ENCODE measurements at regions not wholly inside any gene's neighbourhood (a gene's known extent, or its start where the extent isn't known, plus 50 kb on each side); places are given as distances from the start of the nearest gene placed in this dataset.

DNA sequence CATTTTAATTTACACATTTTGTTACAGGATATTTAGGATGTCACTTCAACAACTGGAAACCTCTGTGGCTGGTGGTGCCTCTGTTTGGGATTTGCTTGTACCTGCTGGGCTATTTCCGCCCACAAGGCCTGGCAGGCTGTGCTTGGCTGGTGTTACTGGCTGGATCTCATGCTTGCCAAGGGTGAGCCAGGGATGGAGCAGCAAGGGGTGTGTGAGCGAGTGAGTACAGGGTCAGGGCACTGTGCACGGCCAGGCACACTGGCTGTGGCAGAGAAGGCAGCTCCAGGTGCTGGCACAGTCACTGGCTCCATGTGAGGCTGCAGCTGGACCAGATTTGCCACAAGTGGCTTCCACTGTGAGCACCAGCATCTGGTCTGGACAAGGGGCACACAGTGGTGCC is 1254.8 kb downstream of the SLITRK5 start:
- Histone ChIP-seq H3K27me3 (ENCODE audit: insufficient read depth, insufficient read length) (no peaks in the 10 kb centered on the region), H3K36me3 (ENCODE audit: insufficient read depth, insufficient read length, low read length) (no peaks in the 10 kb centered on the region), H3K4me3 (ENCODE audit: insufficient read length, low read depth) (no peak overlapping the region), H3K9me3 (ENCODE audit: insufficient read depth, low read length) (peaks cover 4% of the 10 kb centered on the region; the same call in 1 of the 2 replicates), H3K9ac (ENCODE audit: insufficient read length, low read depth) (no peak overlapping the region), H3K4me1 (ENCODE audit: insufficient read depth, insufficient read length) (no peaks in the 10 kb centered on the region)
- TF ChIP-seq YY1 (IDR thresholded peaks at IDR 0.05; ENCODE audit: insufficient read depth, insufficient read length) (no peak), SUZ12 (IDR thresholded peaks at IDR 0.05; ENCODE audit: extremely low read depth, insufficient read depth, insufficient read length) (no peak), ZNF274 (IDR thresholded peaks at IDR 0.05; ENCODE audit: low read depth, low read length) (no peak)
- DNase-seq (ENCODE audit: low read depth, low spot score), result no peak

DNA sequence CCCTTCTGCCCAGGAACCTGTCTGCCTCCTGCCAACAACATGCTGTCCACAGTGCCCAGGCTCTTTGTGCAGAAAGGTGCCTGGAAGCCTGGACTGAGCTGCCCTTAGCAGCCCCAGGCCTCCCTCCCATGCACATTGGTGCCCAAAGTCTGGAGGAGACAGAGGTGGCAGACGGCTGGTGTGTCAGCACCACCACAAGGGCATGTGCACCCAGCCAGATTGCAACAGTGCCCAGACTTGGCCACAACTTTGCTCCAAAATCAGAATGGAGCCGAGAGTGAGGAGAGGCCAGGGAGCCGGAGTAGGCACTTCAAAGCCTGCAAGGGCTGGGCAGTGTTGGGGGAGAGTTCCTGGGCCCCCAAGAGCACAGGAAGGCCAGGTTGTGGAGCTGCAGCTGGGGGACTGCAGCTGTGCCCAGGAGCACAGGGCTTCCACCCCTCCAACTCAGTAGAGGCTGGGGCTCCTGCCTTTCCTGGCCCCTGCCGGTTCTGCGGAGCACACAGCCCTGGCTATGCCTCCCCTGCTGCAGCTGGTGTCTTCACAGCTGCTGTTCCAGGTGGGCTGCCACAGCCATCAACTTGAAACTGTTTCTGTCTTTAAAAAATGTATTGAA is 1255.8 kb downstream of the SLITRK5 start:
- no peaks in the 10 kb centered on the region for H3K36me3 ChIP-seq (ENCODE audit: insufficient read depth, insufficient read length, low read length)
- no peak for DNase-seq (ENCODE audit: low read depth, low spot score)
- H3K9ac ChIP-seq (ENCODE audit: insufficient read length, low read depth), result no peak overlapping the region
- H3K4me1 ChIP-seq (ENCODE audit: insufficient read depth, insufficient read length), result no peaks in the 10 kb centered on the region
- no peaks in the 10 kb centered on the region for H3K27me3 ChIP-seq (ENCODE audit: insufficient read depth, insufficient read length)
- peaks cover 4% of the 10 kb centered on the region; the same call in 1 of the 2 replicates for H3K9me3 ChIP-seq (ENCODE audit: insufficient read depth, low read length)
- no peak overlapping the region for H3K4me3 ChIP-seq (ENCODE audit: insufficient read length, low read depth)
- TF ChIP-seq ZNF274 (IDR thresholded peaks at IDR 0.05; ENCODE audit: low read depth, low read length) (no peak), SUZ12 (IDR thresholded peaks at IDR 0.05; ENCODE audit: extremely low read depth, insufficient read depth, insufficient read length) (no peak), YY1 (IDR thresholded peaks at IDR 0.05; ENCODE audit: insufficient read depth, insufficient read length) (no peak)

DNA sequence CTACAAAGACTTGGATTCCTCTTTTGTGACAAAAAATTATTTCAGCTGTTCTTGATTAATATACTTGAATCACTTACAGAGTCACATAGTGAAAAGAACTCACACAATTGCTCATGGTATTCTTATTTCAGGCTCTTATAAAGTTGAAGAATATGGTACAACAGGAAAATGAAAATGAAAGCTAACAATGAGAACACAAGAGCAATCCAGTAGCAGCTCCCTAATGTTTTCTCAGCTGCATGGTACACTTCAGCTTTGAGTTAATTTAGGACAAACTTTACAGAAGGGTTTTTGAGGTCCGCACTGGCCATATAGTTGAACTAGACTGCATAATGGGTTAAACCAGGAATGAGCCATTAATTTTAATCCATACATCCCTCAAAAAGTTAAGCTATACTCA is 1261.8 kb downstream of the SLITRK5 start:
- TF ChIP-seq YY1 (IDR thresholded peaks at IDR 0.05; ENCODE audit: insufficient read depth, insufficient read length) (no peak), SUZ12 (IDR thresholded peaks at IDR 0.05; ENCODE audit: extremely low read depth, insufficient read depth, insufficient read length) (no peak), ZNF274 (IDR thresholded peaks at IDR 0.05; ENCODE audit: low read depth, low read length) (no peak)
- DNase-seq (ENCODE audit: low read depth, low spot score), result no peak

DNA sequence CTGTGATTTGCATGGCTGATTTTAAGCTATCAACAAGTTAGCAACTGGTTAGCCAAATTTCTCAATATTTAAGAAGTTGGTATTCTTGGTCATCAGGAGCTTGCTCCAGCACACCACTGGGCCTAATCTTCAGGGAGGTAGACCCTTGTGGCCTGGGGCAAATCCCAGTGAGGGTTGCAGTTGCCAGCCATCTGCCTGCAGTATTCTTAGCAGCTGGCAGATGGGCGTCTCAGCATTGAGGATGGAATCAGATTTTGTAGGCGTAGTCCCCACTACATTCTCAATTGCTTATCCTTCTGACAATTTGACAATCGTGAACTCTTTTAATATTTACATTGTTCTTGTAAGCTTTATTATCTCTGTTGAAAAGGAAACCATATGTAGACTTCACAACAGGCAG is 1266.2 kb downstream of the SLITRK5 start:
- H3K9ac ChIP-seq (ENCODE audit: insufficient read length, low read depth), result no peak overlapping the region
- no peaks in the 10 kb centered on the region for H3K9me3 ChIP-seq (ENCODE audit: insufficient read depth, low read length)
- no peaks in the 10 kb centered on the region for H3K27me3 ChIP-seq (ENCODE audit: insufficient read depth, insufficient read length)
- no peaks in the 10 kb centered on the region for H3K36me3 ChIP-seq (ENCODE audit: insufficient read depth, insufficient read length, low read length)
- no peak overlapping the region for H3K4me3 ChIP-seq (ENCODE audit: insufficient read length, low read depth)
- no peak for DNase-seq (ENCODE audit: low read depth, low spot score)
- no peaks in the 10 kb centered on the region for H3K4me1 ChIP-seq (ENCODE audit: insufficient read depth, insufficient read length)
- no peak for TF ChIP-seq SUZ12 (IDR thresholded peaks at IDR 0.05; ENCODE audit: extremely low read depth, insufficient read depth, insufficient read length)
- TF ChIP-seq ZNF274 (IDR thresholded peaks at IDR 0.05; ENCODE audit: low read depth, low read length), result no peak
- no peak for TF ChIP-seq YY1 (IDR thresholded peaks at IDR 0.05; ENCODE audit: insufficient read depth, insufficient read length)

More for the DNA sequence above, 1261.8 kb downstream of the SLITRK5 start:
- H3K27me3 ChIP-seq (ENCODE audit: insufficient read depth, insufficient read length), result no peaks in the 10 kb centered on the region
- no peaks in the 10 kb centered on the region for H3K4me1 ChIP-seq (ENCODE audit: insufficient read depth, insufficient read length)
- H3K36me3 ChIP-seq (ENCODE audit: insufficient read depth, insufficient read length, low read length), result no peaks in the 10 kb centered on the region
- no peak overlapping the region for H3K9ac ChIP-seq (ENCODE audit: insufficient read length, low read depth)
- H3K4me3 ChIP-seq (ENCODE audit: insufficient read length, low read depth), result no peak overlapping the region
- no peaks in the 10 kb centered on the region for H3K9me3 ChIP-seq (ENCODE audit: insufficient read depth, low read length)

DNA sequence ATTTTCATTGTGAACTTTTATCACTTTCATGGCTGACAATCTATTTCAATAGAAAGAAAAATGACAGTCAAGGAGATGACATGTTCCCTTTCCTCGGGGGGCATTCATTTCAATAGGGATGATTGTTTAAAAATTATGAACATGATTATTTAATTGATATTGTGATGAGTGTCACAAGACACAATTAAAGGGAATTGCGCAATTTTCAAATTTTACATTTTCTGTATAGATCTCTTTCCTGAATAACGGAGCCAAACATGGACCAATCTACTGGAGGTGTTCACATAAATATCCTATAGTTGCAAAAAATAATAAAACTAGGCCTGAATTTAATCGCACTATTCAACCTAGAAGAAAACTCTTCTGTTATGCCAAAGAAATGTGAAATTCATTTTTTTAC is 1274.6 kb downstream of the SLITRK5 start:
- Histone ChIP-seq H3K36me3 (ENCODE audit: insufficient read depth, insufficient read length, low read length) (no peaks in the 10 kb centered on the region), H3K9ac (ENCODE audit: insufficient read length, low read depth) (no peak overlapping the region), H3K27me3 (ENCODE audit: insufficient read depth, insufficient read length) (no peaks in the 10 kb centered on the region), H3K4me3 (ENCODE audit: insufficient read length, low read depth) (no peak overlapping the region), H3K9me3 (ENCODE audit: insufficient read depth, low read length) (no peaks in the 10 kb centered on the region), H3K4me1 (ENCODE audit: insufficient read depth, insufficient read length) (no peaks in the 10 kb centered on the region)
- TF ChIP-seq SUZ12 (IDR thresholded peaks at IDR 0.05; ENCODE audit: extremely low read depth, insufficient read depth, insufficient read length), result no peak
- TF ChIP-seq ZNF274 (IDR thresholded peaks at IDR 0.05; ENCODE audit: low read depth, low read length), result no peak
- TF ChIP-seq YY1 (IDR thresholded peaks at IDR 0.05; ENCODE audit: insufficient read depth, insufficient read length), result no peak
- no peak for DNase-seq (ENCODE audit: low read depth, low spot score)

DNA sequence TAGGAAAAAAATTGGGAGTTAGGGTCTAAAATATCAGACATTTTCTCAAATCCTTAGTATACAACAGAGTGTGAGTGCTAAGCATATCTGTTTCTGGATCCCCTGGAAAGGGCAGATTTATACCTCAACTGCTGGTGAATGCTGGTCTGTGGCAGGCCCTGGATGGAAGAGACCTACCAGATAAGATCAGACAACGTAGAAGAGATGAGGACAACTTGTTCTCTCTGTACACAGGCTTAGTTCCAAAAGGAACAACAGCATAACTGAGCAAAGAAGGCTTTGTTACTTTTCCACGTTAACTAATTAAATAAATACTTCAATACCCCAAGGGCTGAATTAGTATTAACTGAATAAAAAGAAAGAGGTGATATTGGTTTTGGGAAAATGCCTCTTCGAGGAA is 1277.3 kb downstream of the SLITRK5 start:
- no peak for TF ChIP-seq ZNF274 (IDR thresholded peaks at IDR 0.05; ENCODE audit: low read depth, low read length)
- TF ChIP-seq SUZ12 (IDR thresholded peaks at IDR 0.05; ENCODE audit: extremely low read depth, insufficient read depth, insufficient read length), result no peak
- no peak for TF ChIP-seq YY1 (IDR thresholded peaks at IDR 0.05; ENCODE audit: insufficient read depth, insufficient read length)
- no peaks in the 10 kb centered on the region for H3K4me1 ChIP-seq (ENCODE audit: insufficient read depth, insufficient read length)
- H3K4me3 ChIP-seq (ENCODE audit: insufficient read length, low read depth), result no peak overlapping the region
- no peak overlapping the region for H3K9ac ChIP-seq (ENCODE audit: insufficient read length, low read depth)
- no peaks in the 10 kb centered on the region for H3K9me3 ChIP-seq (ENCODE audit: insufficient read depth, low read length)
- DNase-seq (ENCODE audit: low read depth, low spot score), result no peak
- H3K27me3 ChIP-seq (ENCODE audit: insufficient read depth, insufficient read length), result no peaks in the 10 kb centered on the region
- no peaks in the 10 kb centered on the region for H3K36me3 ChIP-seq (ENCODE audit: insufficient read depth, insufficient read length, low read length)

DNA sequence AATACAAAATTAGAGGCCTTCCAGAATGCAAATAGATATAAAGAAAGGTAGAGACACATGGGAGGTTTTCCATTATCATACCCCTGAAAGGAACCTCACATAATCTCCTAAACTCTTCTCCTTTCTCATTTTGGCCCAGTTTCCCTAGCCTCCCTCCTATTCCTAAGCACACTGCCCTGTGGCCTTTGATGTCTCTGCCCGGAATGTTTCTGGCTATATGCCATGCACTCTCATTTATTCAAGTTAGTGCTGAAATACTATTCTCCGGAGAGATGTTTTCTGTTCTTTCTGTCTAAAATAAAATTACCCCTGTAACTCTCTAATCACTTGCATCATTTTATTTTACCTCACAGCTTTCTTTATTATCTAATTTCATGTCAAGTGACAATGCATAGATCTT is 1287.7 kb downstream of the SLITRK5 start:
- H3K9me3 ChIP-seq (ENCODE audit: insufficient read depth, low read length), result no peaks in the 10 kb centered on the region
- no peaks in the 10 kb centered on the region for H3K4me1 ChIP-seq (ENCODE audit: insufficient read depth, insufficient read length)
- no peaks in the 10 kb centered on the region for H3K36me3 ChIP-seq (ENCODE audit: insufficient read depth, insufficient read length, low read length)
- DNase-seq (ENCODE audit: low read depth, low spot score), result no peak
- no peak overlapping the region for H3K4me3 ChIP-seq (ENCODE audit: insufficient read length, low read depth)
- no peaks in the 10 kb centered on the region for H3K27me3 ChIP-seq (ENCODE audit: insufficient read depth, insufficient read length)
- TF ChIP-seq SUZ12 (IDR thresholded peaks at IDR 0.05; ENCODE audit: extremely low read depth, insufficient read depth, insufficient read length) (no peak), YY1 (IDR thresholded peaks at IDR 0.05; ENCODE audit: insufficient read depth, insufficient read length) (no peak), ZNF274 (IDR thresholded peaks at IDR 0.05; ENCODE audit: low read depth, low read length) (no peak)
- H3K9ac ChIP-seq (ENCODE audit: insufficient read length, low read depth), result no peak overlapping the region
